GDM1 (cell line): ENCODE measurements at regions not wholly inside any gene's neighbourhood (a gene's known extent, or its start where the extent isn't known, plus 50 kb on each side); places are given as distances from the start of the nearest gene placed in this dataset.

Experiments used
- DNase-seq: peaks from one replicate; lab custom pipeline; 2025; lab: John Stamatoyannopoulos, UW

DNA sequence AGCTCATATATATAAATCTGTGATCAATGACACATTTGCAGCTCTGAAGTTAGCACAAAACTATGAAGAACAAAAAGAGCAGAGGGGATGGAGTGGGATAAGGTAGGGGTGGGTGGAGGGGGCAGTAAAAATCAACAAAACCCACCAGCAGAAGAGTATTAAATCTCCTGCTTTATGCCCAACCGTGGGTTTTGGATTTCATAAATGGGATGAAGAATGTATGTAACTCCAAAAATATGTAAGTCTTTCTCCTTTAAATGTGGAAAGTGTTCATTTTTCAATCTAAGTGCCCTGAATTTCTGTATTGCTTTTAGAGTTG, 480.3 kb upstream of the MARCKS start:
- no peak for DNase-seq

DNA sequence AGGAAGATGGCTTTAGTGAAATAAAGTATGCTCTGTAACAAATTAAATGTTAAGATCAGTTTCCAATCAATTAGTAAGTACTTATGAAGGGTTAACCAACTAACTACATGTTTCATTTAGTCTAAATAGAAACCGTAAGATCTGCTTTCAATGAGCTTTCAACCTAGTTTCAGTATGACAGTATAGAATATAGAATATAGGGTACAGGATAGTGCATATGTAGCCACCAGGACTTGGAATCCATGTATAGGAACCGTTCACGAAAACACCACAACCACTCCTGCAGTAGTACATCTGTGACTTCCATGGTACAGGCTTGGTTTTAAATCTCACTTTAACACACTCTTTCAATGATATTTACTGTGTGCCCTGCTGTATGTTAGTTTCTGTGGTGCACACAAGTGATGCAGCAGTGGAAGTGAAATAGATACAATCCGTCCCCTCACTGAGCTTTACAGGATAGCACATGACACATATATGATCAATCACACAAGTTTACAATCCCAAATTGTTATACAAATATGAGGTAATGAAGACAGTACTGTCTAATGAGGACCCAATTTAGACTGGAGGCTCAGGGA, 479.7 kb upstream of the MARCKS start:
- DNase-seq, result no peak

DNA sequence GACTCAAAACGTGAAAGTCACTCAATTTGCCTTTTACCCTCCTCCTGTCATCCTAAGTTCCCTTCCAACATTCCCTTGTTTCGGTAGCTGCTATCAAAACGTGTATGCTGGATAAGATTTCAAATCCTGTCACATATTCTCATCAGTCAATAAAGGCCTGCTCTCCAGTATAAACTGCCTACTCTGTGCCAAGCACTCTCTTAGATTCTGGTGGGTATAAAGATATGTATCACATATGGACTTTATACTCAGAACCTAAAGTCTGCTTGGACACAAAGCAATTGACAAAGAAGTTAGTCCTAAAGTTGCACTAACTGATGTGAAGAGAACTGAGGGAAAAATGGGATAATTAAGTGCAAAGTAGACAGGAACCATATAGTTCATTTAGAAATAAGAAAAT, 476.6 kb upstream of the MARCKS start:
- DNase-seq, result no peak

DNA sequence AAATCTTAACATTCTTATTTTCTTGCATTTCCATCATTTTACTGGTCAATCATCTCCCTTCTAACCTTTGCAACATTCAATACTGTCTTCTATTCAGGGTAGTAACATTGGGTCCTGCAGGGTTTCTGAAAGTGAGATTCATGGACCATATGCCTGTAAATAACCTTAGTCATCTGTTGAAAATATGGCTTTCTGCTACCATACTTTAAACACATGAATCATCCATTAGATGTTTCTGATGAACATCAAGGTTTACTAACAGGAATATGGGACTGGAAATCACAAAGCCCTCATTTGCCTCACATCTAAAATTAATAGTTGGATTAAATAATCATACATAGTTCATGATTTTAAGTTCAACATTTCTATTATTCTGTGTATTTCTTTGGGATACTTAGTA, 475.9 kb upstream of the MARCKS start:
- DNase-seq, result no peak

DNA sequence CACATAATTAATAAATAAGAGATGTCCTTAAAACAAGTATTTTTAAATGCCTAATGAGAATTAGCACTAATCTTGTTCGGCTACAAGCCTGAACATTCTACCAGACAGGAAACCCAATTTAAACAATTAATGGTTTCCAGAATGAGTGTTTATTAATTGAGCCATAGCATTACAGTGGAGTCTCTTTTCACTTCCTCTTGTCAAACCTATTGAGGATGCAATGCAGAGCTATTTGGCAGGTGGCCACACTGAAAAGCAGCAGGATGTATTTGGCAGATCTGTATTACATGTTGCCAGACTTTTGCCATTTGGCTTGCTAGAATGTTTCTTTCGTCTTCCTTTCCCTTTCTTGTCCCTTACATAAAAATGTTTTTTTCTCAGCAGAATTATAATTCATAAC, 475.2 kb upstream of the MARCKS start:
- no peak for DNase-seq

DNA sequence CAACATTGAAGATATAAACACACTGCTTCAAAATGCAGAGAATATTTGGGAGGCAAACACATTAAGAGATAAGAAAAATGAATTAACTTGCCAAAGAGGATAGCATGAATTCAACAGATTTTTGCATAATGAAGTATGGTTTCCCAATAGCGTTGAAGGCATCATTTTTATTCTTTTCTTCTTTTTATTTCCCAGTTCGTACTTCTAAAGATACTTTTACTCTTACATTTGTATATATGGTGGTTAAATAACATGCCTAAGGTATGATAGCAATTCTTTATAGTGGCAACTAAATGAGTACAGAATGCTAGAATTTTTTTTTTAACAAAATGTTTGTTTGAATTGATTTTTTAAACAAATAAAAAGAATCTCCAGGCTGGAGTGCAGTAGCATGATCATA, 473.4 kb upstream of the MARCKS start:
- DNase-seq, result no peak

DNA sequence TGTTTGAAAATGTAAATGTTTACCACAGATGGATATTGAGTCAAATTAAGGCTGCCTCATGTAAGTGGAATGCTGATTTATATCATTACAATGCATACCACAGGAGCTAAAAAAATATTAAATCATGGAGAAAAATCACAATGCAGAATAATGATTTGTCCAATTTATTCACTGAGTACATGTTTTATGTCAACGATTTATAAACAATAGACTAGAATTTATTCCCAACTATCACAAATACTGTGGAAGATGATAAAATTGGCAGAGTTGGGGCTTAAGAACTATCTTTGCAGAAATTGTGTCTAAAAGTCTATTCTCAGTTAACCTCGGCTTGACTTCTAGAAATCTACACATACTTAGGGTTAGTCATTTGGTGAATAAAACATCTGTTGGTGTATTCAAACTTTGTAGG, 472.1 kb upstream of the MARCKS start:
- no peak for DNase-seq

DNA sequence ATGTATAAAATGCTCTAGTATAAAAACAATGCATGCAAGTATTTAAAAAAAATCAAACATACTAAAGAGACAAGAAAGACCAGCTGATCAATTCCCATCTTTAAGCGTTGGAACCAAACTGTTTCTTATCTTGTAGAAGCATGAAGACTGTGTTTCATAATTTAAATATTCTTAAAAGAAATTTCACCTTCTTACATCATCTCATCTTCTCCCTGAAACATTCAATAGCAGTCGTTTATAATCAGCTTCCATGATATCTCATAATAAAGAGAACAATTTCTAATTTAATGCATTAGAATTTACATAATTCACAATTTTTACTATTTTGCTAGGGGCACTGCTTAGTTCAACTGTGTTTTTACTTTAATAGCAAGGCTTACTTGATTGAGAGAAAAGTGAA, 468.1 kb upstream of the MARCKS start:
- no peak for DNase-seq

DNA sequence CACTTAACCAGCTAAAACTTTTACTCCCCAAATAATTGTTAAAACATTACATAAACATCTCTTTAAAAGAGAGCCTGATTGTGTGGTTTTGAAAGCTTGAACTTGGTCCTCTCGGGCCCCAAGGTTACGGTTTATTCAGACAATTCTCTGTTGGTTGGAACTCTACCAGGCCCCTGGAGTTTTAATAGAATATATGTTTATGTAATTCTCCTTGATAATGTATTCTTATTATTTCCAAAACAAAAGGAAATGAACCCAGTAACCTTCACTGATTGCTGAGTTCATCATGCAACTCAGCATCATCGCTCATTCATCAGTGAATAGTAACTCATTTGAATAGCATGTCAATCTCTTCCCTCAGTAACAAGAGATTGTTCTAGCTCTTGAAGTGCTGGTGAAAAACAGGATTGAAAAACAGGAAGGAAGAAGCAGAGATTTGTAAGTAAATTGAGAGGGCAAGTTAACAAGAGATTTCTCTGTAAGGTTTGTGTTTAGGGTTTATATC, 464.5 kb upstream of the MARCKS start:
- no peak for DNase-seq

DNA sequence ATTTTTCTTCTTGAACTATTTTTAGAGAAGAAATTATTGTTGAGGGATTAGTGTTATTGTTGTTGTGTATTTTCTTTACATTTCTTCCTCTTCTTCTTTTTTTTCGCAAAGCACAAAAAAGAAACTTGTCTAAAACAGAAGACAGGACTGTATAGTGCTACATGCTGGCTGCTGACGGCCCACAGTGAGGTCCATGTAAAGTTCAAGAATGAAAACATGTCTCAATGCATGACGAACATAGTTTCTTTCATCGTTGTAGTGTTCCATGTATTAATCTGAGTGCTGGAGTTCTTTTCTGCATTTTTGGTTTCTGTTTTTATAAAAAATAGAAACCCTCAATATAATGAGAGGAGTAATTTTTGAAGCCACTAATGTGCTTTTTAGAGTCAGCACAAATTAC, 462.9 kb upstream of the MARCKS start:
- no peak for DNase-seq

DNA sequence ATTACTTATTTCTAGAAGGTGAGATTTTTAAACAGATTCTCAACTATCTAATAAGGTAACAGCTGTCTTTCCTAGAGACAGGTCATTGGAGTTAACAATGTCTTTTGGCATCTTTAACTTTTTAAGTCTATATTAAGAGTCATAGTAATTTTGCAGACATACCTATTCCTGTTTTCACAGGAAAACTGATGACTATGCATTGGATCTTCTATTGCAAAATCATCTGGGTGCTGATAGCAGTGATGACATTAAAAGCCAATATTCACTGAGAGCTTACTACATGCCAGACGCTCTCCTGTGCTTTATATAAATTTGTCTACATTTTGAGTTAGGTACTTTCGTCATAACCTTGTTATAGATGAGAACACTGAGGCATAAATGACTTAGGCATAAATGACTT, 462.4 kb upstream of the MARCKS start:
- no peak for DNase-seq

DNA sequence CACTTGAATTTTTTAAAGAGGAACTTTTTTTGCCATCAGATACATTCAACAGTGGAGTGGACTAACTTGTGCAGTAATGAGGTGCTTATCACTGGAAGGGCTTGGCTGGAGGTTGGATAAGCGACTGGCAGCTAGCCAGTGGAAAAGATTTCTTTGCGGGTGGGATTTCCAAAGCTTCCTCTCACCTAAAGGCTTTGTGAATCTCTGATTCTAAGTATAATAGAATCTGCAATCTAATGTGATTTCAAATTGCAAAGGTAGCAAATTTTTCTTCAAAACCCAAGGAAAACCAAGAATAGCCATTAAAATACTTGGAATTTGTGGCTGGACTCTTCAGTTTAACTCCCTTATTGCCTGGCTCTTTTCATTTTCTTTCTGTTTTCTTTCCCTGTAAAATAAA, 460.4 kb upstream of the MARCKS start:
- DNase-seq, result no peak

DNA sequence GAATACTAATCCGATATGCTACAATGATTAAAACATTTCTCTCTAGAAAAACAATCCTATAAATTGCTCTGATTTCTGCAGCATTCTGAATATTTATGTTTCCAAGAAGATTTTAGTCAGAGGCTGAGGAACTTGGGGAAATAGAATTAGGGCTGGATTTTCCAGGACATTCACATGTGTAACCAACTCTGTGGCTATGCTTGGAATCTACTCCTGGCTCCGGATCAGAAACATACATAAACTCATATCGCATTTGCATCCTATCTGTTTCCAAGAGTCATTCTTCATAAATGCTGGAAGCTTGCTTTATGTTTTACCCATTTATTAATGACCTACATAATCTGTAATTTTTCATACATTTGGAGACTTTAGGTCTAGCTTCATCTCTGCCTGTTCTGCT, 459.9 kb upstream of the MARCKS start:
- no peak for DNase-seq

DNA sequence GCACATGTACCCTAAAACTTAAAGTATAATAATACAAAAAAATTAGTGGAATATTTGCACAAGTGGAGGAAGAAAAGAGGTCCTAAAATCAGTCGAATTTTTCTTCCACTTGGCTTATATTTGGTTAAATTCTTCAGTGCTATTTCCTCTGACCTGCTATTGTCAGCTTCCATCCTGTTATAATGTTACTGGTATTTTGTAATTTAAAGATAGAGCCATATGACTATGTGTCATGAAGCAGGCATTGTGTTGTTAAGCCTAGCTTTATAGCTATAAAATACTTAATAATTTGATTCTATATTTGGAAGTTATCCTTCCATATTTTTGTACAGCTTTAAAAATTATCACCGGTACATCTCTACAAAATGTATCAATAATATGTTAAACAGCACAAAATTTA, 455.9 kb upstream of the MARCKS start:
- no peak for DNase-seq

DNA sequence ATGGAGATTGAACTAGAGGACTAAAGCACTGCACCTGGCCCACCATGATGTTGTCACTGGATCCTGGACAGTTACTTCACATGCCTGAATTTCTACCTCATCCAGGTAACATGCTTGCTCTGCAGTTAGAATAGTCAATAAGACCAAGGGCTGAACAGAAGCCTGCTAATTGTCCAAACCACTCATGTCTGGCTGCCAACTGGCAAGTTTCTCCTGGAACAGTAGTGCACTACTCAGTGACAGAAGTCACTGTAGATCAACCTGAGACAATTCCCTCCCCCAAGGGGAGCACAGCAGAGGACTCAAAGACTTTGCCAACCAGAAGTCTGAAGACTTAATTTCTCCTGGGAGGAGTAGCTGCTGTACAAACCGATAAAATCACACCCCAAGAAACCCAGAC, 454.6 kb upstream of the MARCKS start:
- no peak for DNase-seq

DNA sequence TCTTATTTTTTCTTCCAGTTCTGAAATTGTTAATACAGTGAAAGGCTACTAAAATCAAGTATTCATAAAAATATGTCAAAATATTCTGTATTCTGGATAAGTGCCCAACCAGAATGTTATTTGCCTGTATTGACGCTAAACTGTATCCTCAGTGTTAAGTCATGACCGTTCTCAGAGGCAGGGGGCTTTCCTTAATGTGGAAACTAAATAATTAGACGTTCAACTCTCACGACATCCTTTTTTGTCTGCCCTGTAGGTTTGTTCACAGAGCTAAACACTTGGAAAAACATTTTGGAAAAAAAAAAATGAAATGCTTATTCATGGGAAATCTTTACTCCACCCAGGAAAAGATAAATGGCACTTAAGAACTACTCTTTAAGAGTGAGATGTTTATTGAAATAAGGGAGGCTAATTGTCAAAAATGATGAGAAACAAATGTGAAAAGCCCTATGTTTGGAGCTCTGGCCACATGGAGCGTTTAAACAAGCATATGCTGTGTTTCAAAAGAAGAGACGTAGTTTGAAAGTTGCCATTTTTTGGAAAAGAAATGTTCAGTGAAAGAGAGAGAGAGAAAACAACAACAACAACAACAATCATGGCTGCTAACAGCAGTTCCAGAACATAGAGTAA, 453.1 kb upstream of the MARCKS start:
- DNase-seq, result no peak

DNA sequence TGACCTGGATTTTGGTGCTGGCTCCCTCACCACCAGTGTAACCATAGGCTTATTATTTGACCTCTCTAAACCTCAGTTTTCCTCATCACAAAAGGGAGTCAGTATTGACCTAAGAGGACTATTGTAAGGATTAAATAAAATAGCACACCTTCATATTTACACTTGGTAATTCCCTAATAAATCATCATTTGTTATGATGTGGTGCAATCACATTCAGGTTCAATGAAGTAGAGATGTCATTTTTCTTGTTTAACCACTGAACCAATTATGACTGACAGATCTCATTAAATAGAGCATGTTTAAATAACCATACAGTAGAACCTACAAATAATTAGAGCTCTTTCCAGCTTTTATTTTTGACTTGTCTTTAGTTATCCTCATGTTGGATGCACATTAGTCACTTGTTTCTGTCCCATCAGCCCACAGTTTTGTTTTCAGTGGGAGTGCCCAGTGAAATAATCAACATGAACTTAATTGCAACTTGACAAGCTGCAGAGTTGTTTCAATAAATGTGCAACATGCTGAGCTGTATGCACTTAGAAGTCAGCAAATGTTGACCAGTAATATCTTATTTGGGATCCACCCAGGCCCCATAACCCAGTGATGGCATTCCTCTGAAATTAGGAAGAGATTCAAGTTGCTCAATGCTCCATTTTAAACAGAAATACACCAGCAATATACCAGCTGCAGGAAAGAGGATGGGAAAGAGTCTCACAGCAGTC, 451.7 kb upstream of the MARCKS start:
- DNase-seq, result no peak

DNA sequence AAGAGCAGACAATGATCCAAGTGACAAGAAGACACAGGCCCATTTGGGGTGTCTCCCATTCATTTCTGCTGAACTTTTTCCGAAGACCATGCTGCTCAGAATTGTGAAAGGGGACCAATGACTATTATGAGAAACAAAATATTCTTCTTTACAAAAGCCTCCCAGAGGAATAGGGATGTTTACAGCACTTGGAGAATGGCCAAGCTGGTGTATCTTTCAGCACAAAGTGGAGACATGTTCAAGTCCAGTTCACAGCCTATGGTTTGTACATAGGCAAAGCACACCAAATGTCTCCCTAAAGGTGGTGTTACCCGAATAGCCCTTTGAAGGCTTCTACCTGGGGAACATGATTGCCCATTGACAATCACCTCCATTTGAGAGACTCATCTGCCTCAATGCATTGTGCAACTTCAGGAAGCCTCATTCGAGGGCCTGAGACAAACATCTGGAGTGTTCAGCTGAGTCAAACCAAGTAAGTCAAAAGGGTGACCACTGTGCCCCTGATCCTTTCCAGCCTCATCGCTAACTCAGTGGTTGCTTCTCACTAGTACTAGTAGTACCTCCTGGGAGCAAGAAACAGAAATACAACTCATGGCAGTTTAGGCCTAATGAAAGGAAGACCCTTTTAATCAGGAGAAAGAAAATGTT, 451.0 kb upstream of the MARCKS start:
- DNase-seq, result no peak

DNA sequence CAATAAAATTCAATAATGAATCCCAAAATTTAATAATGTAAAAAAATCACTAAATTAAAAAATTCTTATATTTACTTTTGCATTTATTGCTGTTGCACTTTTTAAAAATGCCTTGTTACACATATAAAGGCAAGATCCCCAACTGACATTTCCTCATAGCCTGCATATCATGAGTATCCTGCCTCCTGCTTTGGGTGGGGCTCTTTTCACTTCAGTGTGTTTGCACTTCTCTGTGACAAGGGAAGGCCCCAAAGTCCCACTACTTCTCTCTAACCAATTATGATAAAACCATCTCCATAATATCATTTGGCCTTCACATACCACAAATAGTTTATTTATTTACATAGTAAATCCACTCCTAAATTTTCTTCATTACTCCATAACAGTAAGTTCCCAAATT, 446.1 kb upstream of the MARCKS start:
- DNase-seq, result no peak

DNA sequence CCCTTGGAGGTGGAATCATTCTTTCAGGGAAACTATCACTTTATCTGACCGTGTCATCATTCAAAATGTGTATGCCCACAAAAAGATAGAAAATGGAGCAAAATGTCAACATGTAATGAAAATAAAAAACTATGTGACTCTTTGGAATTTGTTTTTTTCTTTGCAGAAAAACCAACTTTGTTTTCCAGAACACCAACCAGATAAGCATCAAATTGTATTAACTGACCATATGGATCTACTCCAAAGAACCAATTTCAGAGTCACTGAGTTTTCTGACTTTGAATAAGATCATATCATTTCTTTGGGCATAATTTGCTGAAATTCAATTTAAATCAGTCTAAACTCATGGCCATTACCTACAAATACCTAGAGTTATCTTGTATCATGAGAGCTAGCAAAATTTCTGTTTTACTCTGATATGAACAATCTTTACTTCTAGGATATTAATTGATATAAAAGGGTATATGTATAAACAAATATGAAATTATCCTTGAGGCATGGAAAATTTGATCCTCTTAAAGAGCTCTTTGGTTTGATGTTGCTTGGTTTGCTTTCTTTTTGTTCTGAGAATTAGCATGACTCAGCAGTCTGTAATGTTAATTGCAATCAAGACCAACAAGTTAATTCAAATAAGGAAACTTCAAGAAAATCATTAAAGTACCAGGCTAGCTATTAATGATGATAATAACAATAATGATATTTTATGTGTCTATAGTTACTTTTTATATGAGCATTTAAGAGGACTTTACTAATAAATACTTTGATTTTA, 444.4 kb upstream of the MARCKS start:
- DNase-seq, result no peak

DNA sequence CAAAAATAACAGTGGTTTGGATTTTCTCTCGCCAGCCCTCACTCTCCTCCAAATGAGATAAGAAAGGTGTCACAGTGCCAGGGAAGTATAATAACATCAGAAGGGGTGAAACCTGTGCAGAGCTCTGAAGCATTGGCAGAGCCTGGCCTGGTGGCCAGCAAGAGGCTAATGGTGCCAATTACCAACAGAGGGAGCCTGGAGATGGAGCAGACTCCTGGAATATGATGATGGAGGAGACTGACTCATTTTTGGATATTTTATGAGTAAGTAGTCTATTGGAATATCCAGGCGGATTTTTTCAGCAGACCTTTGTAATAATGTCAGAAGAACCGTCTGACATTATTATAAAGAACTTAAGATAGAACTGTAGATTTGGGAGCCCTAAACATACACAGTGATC, 442.6 kb upstream of the MARCKS start:
- DNase-seq, result no peak

DNA sequence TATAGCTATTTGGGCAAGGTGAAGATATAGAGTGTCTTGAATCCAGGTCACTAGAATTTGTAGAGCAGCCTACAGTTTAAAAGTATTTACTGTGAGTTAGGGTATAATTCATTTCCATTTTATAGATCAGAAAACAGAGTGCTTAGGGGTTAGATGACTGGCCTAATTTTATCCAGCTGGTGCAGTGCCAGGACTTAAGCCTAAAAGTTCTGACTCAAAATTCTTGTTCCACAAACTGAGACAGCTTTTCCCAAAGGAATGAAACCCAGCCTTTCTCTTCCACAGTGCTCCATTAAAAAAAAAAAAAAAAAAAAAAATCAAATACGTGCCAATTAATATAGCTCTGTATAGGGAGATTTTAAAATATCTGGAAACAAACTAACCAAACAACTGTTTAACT, 441.0 kb upstream of the MARCKS start:
- DNase-seq, result no peak

DNA sequence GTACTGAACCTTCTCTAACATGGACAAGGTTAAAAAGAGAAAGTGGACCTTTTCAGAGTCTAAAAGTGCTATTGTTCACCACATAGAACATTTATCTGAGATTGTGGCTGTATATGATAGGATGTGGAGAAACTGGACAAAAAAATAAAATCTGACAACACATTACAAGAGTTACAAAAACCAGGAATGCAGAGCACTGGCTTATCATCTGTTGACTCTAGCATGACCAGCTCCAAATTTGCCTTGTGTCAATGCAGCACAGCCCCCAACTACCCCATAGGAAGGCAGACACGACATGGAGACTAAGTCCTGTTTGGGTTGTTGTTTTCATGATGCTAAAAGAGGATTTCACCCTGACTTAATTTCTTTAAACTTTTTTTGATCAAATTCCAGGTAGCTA, 436.9 kb upstream of the MARCKS start:
- DNase-seq, result no peak
